ENCODE measurements at regions not wholly inside any gene's neighbourhood (a gene's known extent, or its start where the extent isn't known, plus 50 kb on each side); places are given as distances from the start of the nearest gene placed in this dataset.

GRCh38 chr18:3394648-3395047 lies 55.3 kb upstream of the TGIF1 start:
- TF ChIP-seq CTCF (IDR thresholded peaks at IDR 0.05 in 4 of 5, conservative IDR thresholded peaks at IDR 0.05 in 1 of 5) (no peak), POLR2A (IDR thresholded peaks at IDR 0.05) (no peak)
- intact Hi-C loops (cut with DNase I; ENCODE audit: low total_unique reads), result no loop called here
- H3K4me1 ChIP-seq, result no peaks in the 10 kb centered on the region
- no peak for ATAC-seq
- no peaks in the 10 kb centered on the region for H3K36me3 ChIP-seq
- H3K9me3 ChIP-seq, result no peaks in the 10 kb centered on the region
- DNase-seq, result no peak
- in situ Hi-C loops (cut with MboI; ENCODE audit: low sequenced_read_pairs in 4 of 4), result no loop called here
- no peaks in the 10 kb centered on the region for H3K27me3 ChIP-seq
- H3K4me3 ChIP-seq, result no peak overlapping the region
- no peak overlapping the region for H3K27ac ChIP-seq

GRCh38 chr18:3395466-3395865 lies 54.5 kb upstream of the TGIF1 start:
- Histone ChIP-seq H3K27me3 (no peaks in the 10 kb centered on the region), H3K36me3 (no peaks in the 10 kb centered on the region), H3K4me1 (no peaks in the 10 kb centered on the region), H3K9me3 (no peaks in the 10 kb centered on the region), H3K4me3 (no peak overlapping the region), H3K27ac (no peak overlapping the region)
- in situ Hi-C loops (cut with MboI; ENCODE audit: low sequenced_read_pairs in 4 of 4) (no loop called here), intact Hi-C loops (cut with DNase I; ENCODE audit: low total_unique reads) (no loop called here)
- no peak for ATAC-seq
- no peak for DNase-seq
- TF ChIP-seq POLR2A (IDR thresholded peaks at IDR 0.05) (no peak), CTCF (IDR thresholded peaks at IDR 0.05 in 4 of 5, conservative IDR thresholded peaks at IDR 0.05 in 1 of 5) (no peak)

- Histone ChIP-seq H3K27ac (no peak overlapping the region), H3K9me3 (no peaks in the 10 kb centered on the region), H3K36me3 (no peaks in the 10 kb centered on the region), H3K4me3 (no peak overlapping the region), H3K4me1 (no peaks in the 10 kb centered on the region), H3K27me3 (no peaks in the 10 kb centered on the region)
- DNase-seq (no peak), ATAC-seq (no peak)
- intact Hi-C loops (cut with DNase I; ENCODE audit: low total_unique reads) (no loop called here), in situ Hi-C loops (cut with MboI; ENCODE audit: low sequenced_read_pairs in 4 of 4) (no loop called here)
- TF ChIP-seq POLR2A (IDR thresholded peaks at IDR 0.05) (no peak), CTCF (IDR thresholded peaks at IDR 0.05 in 4 of 5, conservative IDR thresholded peaks at IDR 0.05 in 1 of 5) (no peak)
Measured at GRCh38 chr18:3397031-3397750, 52.8 kb upstream of the TGIF1 start.

GRCh38 chr18:3397786-3398185 lies 52.2 kb upstream of the TGIF1 start:
- DNase-seq (no peak), ATAC-seq (no peak)
- H3K36me3 ChIP-seq, result no peaks in the 10 kb centered on the region
- in situ Hi-C loops (cut with MboI; ENCODE audit: low sequenced_read_pairs in 4 of 4), result no loop called here
- no peak overlapping the region for H3K27ac ChIP-seq
- no peaks in the 10 kb centered on the region for H3K27me3 ChIP-seq
- intact Hi-C loops (cut with DNase I; ENCODE audit: low total_unique reads), result no loop called here
- H3K4me1 ChIP-seq, result no peaks in the 10 kb centered on the region
- H3K9me3 ChIP-seq, result no peaks in the 10 kb centered on the region
- H3K4me3 ChIP-seq, result no peak overlapping the region
- TF ChIP-seq CTCF (IDR thresholded peaks at IDR 0.05 in 4 of 5, conservative IDR thresholded peaks at IDR 0.05 in 1 of 5) (no peak), POLR2A (IDR thresholded peaks at IDR 0.05) (no peak)
